ENCODE measurements at regions not wholly inside any gene's neighbourhood (a gene's known extent, or its start where the extent isn't known, plus 50 kb on each side); places are given as distances from the start of the nearest gene placed in this dataset.
"Not testable (repeated sequence)": the region's sequence is repeated elsewhere in the genome, so short reads cannot be mapped to it uniquely, and the experiment has no call there.

DNA sequence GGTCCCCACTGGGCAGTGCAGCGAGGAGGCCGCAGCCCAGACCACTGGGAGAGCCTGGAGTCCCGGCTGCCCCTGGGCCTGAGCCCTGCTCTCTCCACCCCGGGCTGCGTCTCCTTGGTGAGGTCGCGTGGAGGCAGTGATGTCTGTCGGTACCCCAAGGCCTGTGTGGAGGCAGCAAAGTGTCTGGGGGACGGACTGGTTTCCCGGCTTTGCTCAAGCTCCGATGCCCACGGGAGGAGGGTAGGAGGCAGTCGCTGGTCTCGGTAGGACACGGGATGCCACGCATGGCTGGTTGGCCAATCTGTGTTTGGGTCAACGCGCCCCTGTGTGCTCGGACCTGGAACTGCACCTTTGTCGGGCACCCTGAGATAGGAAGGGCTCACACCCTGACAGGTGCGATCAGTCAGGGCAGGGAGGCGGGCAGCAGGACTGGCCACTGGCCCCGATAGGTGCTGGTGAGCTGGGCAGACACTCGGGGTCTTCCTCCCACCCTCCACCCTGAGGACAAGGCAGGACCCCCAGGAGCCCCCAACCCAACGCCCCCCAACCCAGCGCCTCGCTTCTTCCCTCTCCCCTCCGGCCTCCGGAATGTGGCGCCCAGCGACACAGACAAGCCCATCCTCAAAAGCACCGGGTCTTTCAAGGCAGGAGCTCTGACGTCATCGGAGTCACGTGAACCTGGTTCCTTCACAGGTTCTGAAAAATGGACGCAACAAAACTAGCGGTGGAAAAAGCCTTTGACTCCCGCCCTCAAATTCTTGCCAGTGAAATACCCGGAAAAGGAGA, 288.6 kb downstream of the NDUFA10 start:
- DNase-seq: no peak
- Mint-ChIP-seq H3K36me3 (ENCODE audit: insufficient read depth in 2 of 2) (no peaks in the 10 kb centered on the region), H3K4me3 (no peak overlapping the region), H3K27me3 (ENCODE audit: low read depth) (no peaks in the 10 kb centered on the region), H3K9me3 (peaks cover 2% of the 10 kb centered on the region in 2 donors), H3K27ac (no peak overlapping the region), H3K4me1 (ENCODE audit: low read depth) (no peaks in the 10 kb centered on the region)
- ATAC-seq (replicated peaks in 1 of 2): no peak

DNA sequence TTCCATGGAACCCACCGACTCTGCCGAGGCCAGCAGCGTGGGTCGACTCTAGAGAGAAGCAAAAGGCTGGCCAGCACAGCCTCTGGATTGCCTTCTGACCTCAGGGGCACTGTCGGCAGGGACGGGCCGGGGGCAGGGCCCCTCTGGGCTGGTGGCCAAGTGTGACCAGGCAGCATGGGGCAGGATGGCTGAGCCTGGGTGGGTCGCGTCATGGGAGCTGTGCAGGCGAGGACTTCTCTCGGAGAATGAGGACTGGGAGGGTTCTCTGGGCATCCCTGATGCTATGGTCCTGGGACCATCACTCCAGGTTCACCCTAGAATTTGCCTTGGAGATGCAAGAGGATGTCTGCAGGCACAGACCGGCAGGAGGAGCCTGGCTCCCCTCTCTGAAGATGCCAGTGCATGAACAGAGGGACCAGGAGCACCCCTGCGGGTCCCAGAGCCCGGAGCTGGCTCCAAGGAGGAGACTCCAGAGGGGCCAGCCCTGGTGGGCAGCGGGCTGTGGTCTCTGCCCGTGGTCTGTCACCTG, 289.2 kb downstream of the NDUFA10 start:
- no peak for ATAC-seq (replicated peaks in 1 of 2)
- DNase-seq: no peak
- Mint-ChIP-seq H3K27ac (no peak overlapping the region), H3K27me3 (ENCODE audit: low read depth) (no peaks in the 10 kb centered on the region), H3K36me3 (ENCODE audit: insufficient read depth in 2 of 2) (no peaks in the 10 kb centered on the region), H3K4me3 (no peak overlapping the region), H3K4me1 (ENCODE audit: low read depth) (peaks cover 2% of the 10 kb centered on the region), H3K9me3 (peaks cover 2% of the 10 kb centered on the region in 2 donors)

DNA sequence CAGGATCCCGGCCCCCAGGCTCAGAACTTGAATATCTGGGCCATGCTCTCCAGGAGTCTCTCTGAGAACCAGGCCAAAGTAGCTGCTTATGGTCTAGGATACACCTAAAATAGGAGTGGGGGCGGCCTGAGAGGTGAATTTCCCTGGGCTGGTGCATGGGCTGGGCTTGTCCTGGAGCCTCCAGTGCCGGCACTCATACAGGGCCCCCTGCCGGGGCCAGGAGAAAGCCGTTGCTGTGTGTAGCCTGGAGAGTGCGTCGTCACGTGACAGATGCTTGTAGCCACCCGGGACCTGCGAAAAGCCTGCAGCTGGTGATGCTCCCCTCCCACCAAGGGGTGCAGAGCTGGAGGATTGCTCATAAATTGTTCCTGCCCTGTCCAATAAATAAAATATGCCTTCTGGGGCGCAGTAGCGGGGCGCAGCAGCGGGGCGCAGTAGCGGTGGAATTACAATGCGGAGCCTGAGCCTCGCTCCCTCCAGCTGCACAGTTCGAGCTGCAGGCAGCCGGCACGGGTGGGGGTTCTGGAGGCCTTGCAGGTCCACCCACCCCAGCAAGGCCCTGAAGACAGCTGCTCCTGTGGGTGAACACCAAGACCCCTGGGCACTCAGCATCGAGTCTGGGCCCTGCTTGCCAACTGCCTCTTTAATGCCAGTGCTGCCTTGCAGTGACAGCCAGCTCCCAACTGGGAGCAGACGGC, 289.9 kb downstream of the NDUFA10 start:
- Mint-ChIP-seq H3K27ac (no peak overlapping the region), H3K9me3 (peaks cover 2% of the 10 kb centered on the region in 2 donors), H3K36me3 (ENCODE audit: insufficient read depth in 2 of 2) (no peaks in the 10 kb centered on the region), H3K27me3 (ENCODE audit: low read depth) (no peaks in the 10 kb centered on the region), H3K4me1 (ENCODE audit: low read depth) (peaks cover 8% of the 10 kb centered on the region), H3K4me3 (no peak overlapping the region)
- ATAC-seq (replicated peaks in 1 of 2) (no peak), DNase-seq (no peak)

- H3K9me3 Mint-ChIP-seq: peaks cover 2% of the 10 kb centered on the region in 2 donors
- H3K27ac Mint-ChIP-seq: no peak overlapping the region
- H3K4me3 Mint-ChIP-seq: no peak overlapping the region
- no peaks in the 10 kb centered on the region for H3K27me3 Mint-ChIP-seq (ENCODE audit: low read depth)
- H3K4me1 Mint-ChIP-seq (ENCODE audit: low read depth): peaks cover 8% of the 10 kb centered on the region
- no peak for ATAC-seq (replicated peaks in 1 of 2)
- H3K36me3 Mint-ChIP-seq (ENCODE audit: insufficient read depth in 2 of 2): no peaks in the 10 kb centered on the region
- DNase-seq: no peak
Observed at GRCh38 chr2:239734436-239735005, 290.6 kb downstream of the NDUFA10 start.

GRCh38 chr2:239732666-239733010, 292.5 kb downstream of the NDUFA10 start:
- Mint-ChIP-seq H3K4me3 (no peak overlapping the region), H3K4me1 (ENCODE audit: low read depth) (peaks cover 8% of the 10 kb centered on the region), H3K27ac (no peak overlapping the region), H3K27me3 (ENCODE audit: low read depth) (no peaks in the 10 kb centered on the region), H3K36me3 (ENCODE audit: insufficient read depth in 2 of 2) (no peaks in the 10 kb centered on the region), H3K9me3 (peaks cover 2% of the 10 kb centered on the region in 2 donors)
- ATAC-seq (replicated peaks in 1 of 2) (no peak), DNase-seq (no peak)

GRCh38 chr2:239731998-239732665, 293.0 kb downstream of the NDUFA10 start:
- Mint-ChIP-seq H3K9me3 (peaks cover 2% of the 10 kb centered on the region in 2 donors), H3K4me3 (no peak overlapping the region), H3K36me3 (ENCODE audit: insufficient read depth in 2 of 2) (no peaks in the 10 kb centered on the region), H3K27ac (no peak overlapping the region), H3K4me1 (ENCODE audit: low read depth) (peaks cover 8% of the 10 kb centered on the region), H3K27me3 (ENCODE audit: low read depth) (no peaks in the 10 kb centered on the region)
- ATAC-seq (replicated peaks in 1 of 2): no peak
- no peak for DNase-seq

DNA sequence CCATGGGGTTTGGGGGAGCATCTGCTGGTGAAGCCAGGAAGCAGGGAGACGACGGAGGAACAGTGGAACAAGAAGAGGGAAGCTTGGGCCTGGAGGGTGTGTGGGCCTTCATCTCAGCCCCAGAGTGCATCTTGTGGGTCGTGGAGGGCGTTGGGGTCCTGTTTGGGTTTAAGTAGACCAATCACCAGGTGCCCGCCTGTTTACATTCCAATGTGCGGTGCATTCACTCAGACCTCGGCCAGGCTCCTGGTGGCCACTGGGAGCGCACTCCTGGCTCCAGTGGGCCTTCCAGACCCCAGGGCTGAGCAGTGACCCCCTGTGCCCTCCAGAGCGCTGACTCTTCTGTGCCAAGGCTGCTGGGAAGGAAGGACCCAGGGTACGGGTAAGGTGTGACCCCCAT, 293.7 kb downstream of the NDUFA10 start:
- Mint-ChIP-seq H3K27me3 (ENCODE audit: low read depth) (no peaks in the 10 kb centered on the region), H3K27ac (no peak overlapping the region), H3K4me3 (no peak overlapping the region), H3K36me3 (ENCODE audit: insufficient read depth in 2 of 2) (no peaks in the 10 kb centered on the region), H3K9me3 (peaks cover 2% of the 10 kb centered on the region in 2 donors), H3K4me1 (ENCODE audit: low read depth) (peaks cover 8% of the 10 kb centered on the region)
- DNase-seq (no peak), ATAC-seq (replicated peaks in 1 of 2) (no peak)

GRCh38 chr2:239730897-239731296, 294.2 kb downstream of the NDUFA10 start:
- Mint-ChIP-seq H3K9me3 (peaks cover 2% of the 10 kb centered on the region in 2 donors), H3K27ac (no peak overlapping the region), H3K27me3 (ENCODE audit: low read depth) (no peaks in the 10 kb centered on the region), H3K4me1 (ENCODE audit: low read depth) (peaks cover 8% of the 10 kb centered on the region), H3K36me3 (ENCODE audit: insufficient read depth in 2 of 2) (no peaks in the 10 kb centered on the region), H3K4me3 (no peak overlapping the region)
- ATAC-seq (replicated peaks in 1 of 2) (no peak), DNase-seq (no peak)

DNA sequence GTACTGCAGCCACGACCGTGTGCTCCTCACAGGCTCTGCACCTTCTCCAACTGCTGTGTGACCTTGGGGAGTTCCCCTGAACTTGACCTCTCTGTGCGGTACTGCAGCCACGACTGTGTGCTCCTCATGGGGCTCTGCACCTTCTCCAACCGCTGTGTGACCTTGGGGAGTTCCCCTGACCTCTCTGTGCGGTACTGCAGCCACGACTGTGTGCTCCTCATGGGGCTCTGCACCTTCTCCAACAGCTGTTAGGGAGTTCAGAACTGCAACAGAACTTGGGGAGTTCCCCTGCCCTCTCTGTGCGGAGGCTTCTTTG, 294.6 kb downstream of the NDUFA10 start:
- H3K4me1 Mint-ChIP-seq (ENCODE audit: low read depth); H3K9me3 Mint-ChIP-seq; H3K4me3 Mint-ChIP-seq; H3K27me3 Mint-ChIP-seq (ENCODE audit: low read depth); H3K36me3 Mint-ChIP-seq (ENCODE audit: insufficient read depth in 2 of 2); DNase-seq; H3K27ac Mint-ChIP-seq: not testable (repeated sequence)
- ATAC-seq (replicated peaks in 1 of 2): peak in 1 of 2 donors; percentile 24

DNA sequence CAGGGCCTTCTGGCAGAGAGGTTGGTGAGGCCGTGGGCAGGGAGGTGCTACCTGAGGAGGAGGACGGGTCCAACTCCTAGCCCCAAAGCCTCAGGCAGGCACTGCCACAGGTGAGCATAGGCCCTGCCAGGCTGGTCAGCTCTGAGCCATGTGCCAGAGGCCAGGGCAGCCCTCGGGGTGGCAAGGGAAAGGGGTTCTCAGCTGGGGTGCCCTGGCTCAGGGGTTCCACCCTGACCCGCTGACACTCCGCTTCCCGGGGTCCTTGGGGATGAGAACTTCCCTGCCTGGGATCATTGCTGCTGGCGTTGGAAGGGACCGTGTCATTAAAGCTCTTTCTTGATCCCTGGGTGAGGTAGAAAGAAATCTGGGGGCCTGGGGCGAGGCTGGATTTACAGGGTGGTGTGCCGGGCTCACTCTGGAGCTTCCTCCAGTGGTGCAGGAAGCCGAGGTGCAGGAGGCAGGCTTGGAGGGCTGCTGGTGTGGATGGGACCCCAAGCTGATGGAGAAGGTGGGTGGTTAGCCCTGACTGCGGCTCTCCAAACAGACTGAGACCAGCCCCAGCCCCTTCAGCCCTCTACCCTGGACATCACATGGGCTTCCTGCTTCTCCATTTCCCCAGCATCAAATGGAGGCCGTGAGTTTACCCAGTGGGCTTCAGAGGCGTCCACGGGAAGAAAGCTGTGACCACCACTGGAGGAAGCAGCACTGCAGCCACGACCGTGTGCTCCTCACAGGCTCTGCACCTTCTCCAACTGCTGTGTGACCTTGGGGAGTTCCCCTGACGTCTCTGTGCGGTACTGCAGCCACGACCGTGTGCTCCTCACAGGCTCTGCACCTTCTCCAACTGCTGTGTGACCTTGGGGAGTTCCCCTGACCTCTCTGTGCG, 295.2 kb downstream of the NDUFA10 start:
- H3K36me3 Mint-ChIP-seq (ENCODE audit: insufficient read depth in 2 of 2): no peaks in the 10 kb centered on the region
- peaks cover 8% of the 10 kb centered on the region for H3K4me1 Mint-ChIP-seq (ENCODE audit: low read depth)
- no peak overlapping the region for H3K4me3 Mint-ChIP-seq
- H3K27me3 Mint-ChIP-seq (ENCODE audit: low read depth): no peaks in the 10 kb centered on the region
- no peak for DNase-seq
- H3K27ac Mint-ChIP-seq: no peak overlapping the region
- H3K9me3 Mint-ChIP-seq: peaks cover 2% of the 10 kb centered on the region in 2 donors
- no peak for ATAC-seq (replicated peaks in 1 of 2)

DNA sequence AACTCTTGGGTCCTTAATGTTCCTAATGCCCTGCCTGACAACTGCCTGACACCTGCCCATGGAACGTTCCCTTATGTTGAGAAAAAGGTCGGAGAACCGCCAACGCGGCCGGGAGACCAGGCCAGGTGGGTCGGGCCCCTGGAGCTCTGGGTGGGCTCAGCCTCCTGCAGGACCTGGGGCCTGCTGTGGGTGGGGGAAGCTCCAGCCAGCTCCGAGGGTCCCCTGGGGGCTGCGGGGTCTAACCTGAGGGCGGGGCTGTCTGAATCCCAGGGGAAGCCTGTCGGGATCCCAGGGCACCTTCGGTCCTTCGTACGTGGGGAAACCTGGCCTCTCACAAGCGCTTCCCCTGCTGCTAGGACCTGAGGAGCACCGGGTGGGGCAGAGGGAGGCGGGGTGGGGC, 296.0 kb downstream of the NDUFA10 start:
- H3K27me3 Mint-ChIP-seq (ENCODE audit: low read depth): no peaks in the 10 kb centered on the region
- ATAC-seq (replicated peaks in 1 of 2) (no peak), DNase-seq (no peak)
- H3K4me1 Mint-ChIP-seq (ENCODE audit: low read depth): peaks cover 8% of the 10 kb centered on the region
- H3K4me3 Mint-ChIP-seq: no peak overlapping the region
- no peaks in the 10 kb centered on the region for H3K36me3 Mint-ChIP-seq (ENCODE audit: insufficient read depth in 2 of 2)
- peaks cover 2% of the 10 kb centered on the region in 2 donors for H3K9me3 Mint-ChIP-seq
- no peak overlapping the region for H3K27ac Mint-ChIP-seq

DNA sequence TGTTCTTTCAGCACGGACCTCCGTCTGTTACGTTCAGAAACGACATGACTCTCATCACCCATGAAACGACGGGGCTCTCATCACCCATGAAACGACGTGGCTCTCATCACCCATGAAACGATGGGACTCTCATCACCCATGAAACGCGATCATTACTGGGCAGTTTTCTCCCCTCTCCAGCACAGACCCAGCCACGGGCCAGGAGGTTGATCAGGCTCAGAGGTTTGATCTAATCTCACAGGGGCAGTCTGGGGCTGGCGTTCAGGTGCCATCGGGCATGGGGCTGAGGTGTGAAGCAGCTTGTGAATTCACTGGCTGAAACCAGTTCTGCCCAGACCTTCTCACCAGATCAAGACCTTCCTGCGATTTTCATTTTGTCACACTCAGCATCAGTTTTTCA, 296.4 kb downstream of the NDUFA10 start:
- peaks cover 8% of the 10 kb centered on the region for H3K4me1 Mint-ChIP-seq (ENCODE audit: low read depth)
- no peak for DNase-seq
- peaks cover 0 to under 1% of the 10 kb centered on the region in 2 donors for H3K9me3 Mint-ChIP-seq
- H3K36me3 Mint-ChIP-seq (ENCODE audit: insufficient read depth in 2 of 2): no peaks in the 10 kb centered on the region
- no peaks in the 10 kb centered on the region for H3K27me3 Mint-ChIP-seq (ENCODE audit: low read depth)
- no peak for ATAC-seq (replicated peaks in 1 of 2)
- no peak overlapping the region for H3K4me3 Mint-ChIP-seq
- H3K27ac Mint-ChIP-seq: no peak overlapping the region
